Small intestine (tissue), 7 donors: ENCODE measurements at regions not wholly inside any gene's neighbourhood (a gene's known extent, or its start where the extent isn't known, plus 50 kb on each side); places are given as distances from the start of the nearest gene placed in this dataset.

Experiments
- DNase-seq, 2 donors: peaks; one replicate each; pipeline versions ENCODE4 v3.0.0 to v3.0.0-alpha.2; 2013
- FAIRE-seq: peaks from 2 replicates; lab custom pipeline; 2012; peaks lifted over from hg19 to GRCh38; lab: Jason Lieb, UNC
- H3K27ac ChIP-seq, 3 donors: one replicate each; pipeline ENCODE4 v1.5.1; 2013; ENCODE audit warnings: low read length in 2 of 3, mild to moderate bottlenecking in 2 of 3, control low read depth in 1 of 3, inconsistent platforms in 1 of 3, low read depth in 1 of 3, moderate library complexity in 1 of 3
- H3K27me3 ChIP-seq, 3 donors: one replicate each; pipeline ENCODE4 v1.6.1; 2013; ENCODE audit warnings: low read length in 3 of 3, inconsistent platforms in 1 of 3; ENCODE audit not compliant: control insufficient read depth in 3 of 3, insufficient read depth in 3 of 3
- H3K36me3 ChIP-seq, 3 donors: one replicate each; pipeline ENCODE4 v1.6.1; 2013; ENCODE audit warnings: low read length in 3 of 3, inconsistent platforms in 1 of 3, low read depth in 1 of 3, mild to moderate bottlenecking in 1 of 3, moderate library complexity in 1 of 3; ENCODE audit not compliant: control insufficient read depth in 3 of 3, insufficient read depth in 2 of 3
- H3K4me1 ChIP-seq, 3 donors: one replicate each; pipeline ENCODE4 v1.6.1; 2013; ENCODE audit warnings: low read length in 2 of 3, inconsistent platforms in 1 of 3, low read depth in 1 of 3, mild to moderate bottlenecking in 1 of 3, moderate library complexity in 1 of 3; ENCODE audit not compliant: control insufficient read depth in 3 of 3, insufficient read depth in 2 of 3
- H3K4me3 ChIP-seq, 3 donors: one replicate each; pipeline ENCODE4 v1.5.1; 2013; ENCODE audit warnings: low read length in 3 of 3, control low read depth in 1 of 3, inconsistent platforms in 1 of 3, low read depth in 1 of 3, mild to moderate bottlenecking in 1 of 3, moderate library complexity in 1 of 3
- H3K9me3 ChIP-seq, 2 donors: one replicate each; pipeline ENCODE4 v1.6.1; 2013; ENCODE audit warnings: low read depth in 1 of 2, low read length in 1 of 2; ENCODE audit not compliant: control insufficient read depth in 2 of 2, insufficient read depth in 1 of 2
- WGBS, 3 donors: extraction: QIAGEN DNeasy Blood & Tissue Kit; methylation state at CpG; one replicate each; pipeline ENCODE4 v1.1.7; 2013; 5-methylcytosine and 5-hydroxymethylcytosine counted together
- donor health status: healthy with polysubstance abuse.
- donor health status: control.
- donor health status: control.
- donor health status: Bipolar disorder and iron deficiency.
- donor health status: healthy.

DNA sequence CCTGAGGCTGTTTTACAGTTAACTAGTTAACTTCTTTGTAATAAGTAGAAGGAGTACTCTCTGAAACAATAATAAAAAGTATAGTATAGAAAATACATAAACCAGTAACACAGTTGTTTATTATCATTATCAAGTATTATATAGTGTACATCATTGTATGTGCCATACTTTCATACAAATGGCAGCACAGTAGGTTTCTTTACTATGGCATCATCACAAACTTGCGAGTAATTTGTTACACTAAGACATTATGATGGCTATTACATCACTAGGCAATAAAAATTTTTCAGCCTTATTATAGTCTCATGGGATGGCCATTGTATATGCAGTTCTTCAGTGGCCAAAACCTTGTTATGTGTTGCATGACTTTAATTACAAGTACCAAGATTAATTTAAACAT lies 1376.5 kb upstream of the ADGRL2 start:
- 75 to 83% (median 81%) methylated on average over 1 of the region's 1 CpG for WGBS, 3 donors
- H3K9me3 ChIP-seq, result no peaks in the 10 kb centered on the region
- H3K27ac ChIP-seq, result no peak overlapping the region

DNA sequence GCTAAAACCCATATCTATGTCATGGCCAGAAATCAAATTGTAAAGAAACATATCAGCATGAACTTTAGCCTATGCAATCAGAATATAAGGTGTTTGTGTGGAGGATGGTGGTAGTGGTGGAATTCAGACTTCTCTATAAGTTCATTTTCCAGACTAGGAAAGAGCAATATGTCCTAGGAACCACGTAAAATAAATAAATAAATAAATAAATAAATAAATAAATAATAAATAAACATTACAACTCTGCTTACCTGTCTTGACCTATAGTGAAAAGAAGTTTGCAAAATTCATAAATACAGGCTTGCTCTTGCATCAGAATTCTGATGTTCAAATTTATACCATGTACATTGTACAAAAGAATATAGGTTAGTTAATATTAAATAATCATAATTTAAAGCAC lies 1382.6 kb upstream of the ADGRL2 start:
- DNase-seq, result no peak
- 33 to 64% (median 43%) methylated on average over 1 of the region's 1 CpG for WGBS, 3 donors
- no peaks in the 10 kb centered on the region for H3K36me3 ChIP-seq
- H3K27me3 ChIP-seq, result no peaks in the 10 kb centered on the region
- H3K27ac ChIP-seq, result no peak overlapping the region
- H3K9me3 ChIP-seq, result no peaks in the 10 kb centered on the region
- H3K4me1 ChIP-seq, result no peaks in the 10 kb centered on the region
- H3K4me3 ChIP-seq, result no peak overlapping the region
- no peak for FAIRE-seq

More for the DNA sequence above, 1376.5 kb upstream of the ADGRL2 start:
- Histone ChIP-seq H3K36me3 (no peaks in the 10 kb centered on the region), H3K4me1 (no peaks in the 10 kb centered on the region), H3K4me3 (no peak overlapping the region), H3K27me3 (no peaks in the 10 kb centered on the region)
- no peak for FAIRE-seq
- DNase-seq, result no peak

DNA sequence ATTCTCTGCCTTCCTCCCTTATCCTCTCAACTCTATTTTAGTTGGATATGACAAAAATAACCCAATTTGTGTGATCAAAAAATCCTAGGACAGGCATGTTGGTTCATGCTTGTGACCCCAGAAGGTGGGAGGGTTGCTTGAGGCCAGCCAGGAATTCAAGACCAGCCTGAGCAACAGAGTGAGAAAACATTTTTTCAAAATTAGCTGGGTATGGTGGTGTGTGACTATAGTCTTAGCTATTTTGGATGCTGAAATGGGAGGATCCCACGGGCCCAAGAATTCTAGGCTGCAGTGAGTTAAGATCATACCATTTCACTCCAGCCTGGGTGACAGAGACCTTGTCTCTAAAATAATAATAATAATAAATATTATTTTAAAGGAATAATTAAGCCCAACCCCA lies 1383.1 kb upstream of the ADGRL2 start:
- Histone ChIP-seq H3K9me3 (no peaks in the 10 kb centered on the region), H3K27ac (no peak overlapping the region), H3K36me3 (no peaks in the 10 kb centered on the region), H3K4me3 (no peak overlapping the region), H3K27me3 (no peaks in the 10 kb centered on the region), H3K4me1 (no peaks in the 10 kb centered on the region)
- DNase-seq, result no peak
- no peak for FAIRE-seq
- 84 to 85% (median 84%) methylated on average over 1 of the region's 1 CpG for WGBS, 3 donors

DNA sequence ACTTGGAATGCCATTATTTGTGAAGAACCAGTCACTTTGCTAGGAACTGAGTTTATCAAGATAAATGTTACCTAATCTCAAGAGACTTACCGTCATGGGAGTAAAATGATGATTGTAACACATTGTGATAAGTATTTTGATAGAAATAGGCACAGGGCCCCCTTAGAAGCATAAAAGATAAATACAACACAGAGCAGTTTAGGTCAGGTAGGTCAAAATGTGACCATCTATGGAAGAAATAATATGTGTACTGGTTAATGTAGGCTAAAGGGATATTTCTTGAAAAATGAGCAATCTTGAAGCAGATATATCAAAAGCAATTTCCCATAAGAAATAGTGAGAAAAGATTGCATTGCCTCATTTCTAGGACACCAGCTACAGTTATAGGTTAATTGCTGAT lies 1386.8 kb upstream of the ADGRL2 start:
- no peak for FAIRE-seq
- no peak for DNase-seq
- 50 to 79% (median 58%) methylated on average over 1 of the region's 1 CpG for WGBS, 3 donors
- Histone ChIP-seq H3K27ac (no peak overlapping the region), H3K4me3 (no peak overlapping the region), H3K27me3 (no peaks in the 10 kb centered on the region), H3K9me3 (no peaks in the 10 kb centered on the region), H3K4me1 (no peaks in the 10 kb centered on the region), H3K36me3 (no peaks in the 10 kb centered on the region)

DNA sequence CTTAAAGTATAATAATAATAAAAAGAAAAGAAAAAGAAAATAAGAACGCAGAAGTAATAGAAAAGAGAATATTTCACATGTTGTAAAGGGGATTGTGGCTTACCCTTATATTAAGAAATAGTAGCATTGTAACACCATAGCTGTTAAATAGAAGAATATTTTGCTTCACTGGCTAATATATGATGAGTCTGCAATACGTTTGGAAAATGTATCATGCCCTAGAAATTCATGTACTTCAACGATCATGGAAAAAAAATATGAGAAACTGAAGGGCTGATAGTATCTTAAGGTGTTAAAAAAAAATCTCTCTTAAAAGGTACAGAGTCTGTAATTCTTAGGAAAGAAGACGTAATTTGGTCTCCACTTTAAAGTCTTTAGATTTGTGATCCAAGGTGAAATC lies 1390.5 kb upstream of the ADGRL2 start:
- Histone ChIP-seq H3K4me1 (no peaks in the 10 kb centered on the region), H3K27me3 (no peaks in the 10 kb centered on the region), H3K4me3 (no peak overlapping the region), H3K27ac (no peak overlapping the region), H3K36me3 (no peaks in the 10 kb centered on the region), H3K9me3 (no peaks in the 10 kb centered on the region)
- WGBS, 3 donors, result 87 to 89% (median 89%) methylated on average over 4 of the region's 4 CpGs
- DNase-seq, result no peak
- FAIRE-seq, result no peak

DNA sequence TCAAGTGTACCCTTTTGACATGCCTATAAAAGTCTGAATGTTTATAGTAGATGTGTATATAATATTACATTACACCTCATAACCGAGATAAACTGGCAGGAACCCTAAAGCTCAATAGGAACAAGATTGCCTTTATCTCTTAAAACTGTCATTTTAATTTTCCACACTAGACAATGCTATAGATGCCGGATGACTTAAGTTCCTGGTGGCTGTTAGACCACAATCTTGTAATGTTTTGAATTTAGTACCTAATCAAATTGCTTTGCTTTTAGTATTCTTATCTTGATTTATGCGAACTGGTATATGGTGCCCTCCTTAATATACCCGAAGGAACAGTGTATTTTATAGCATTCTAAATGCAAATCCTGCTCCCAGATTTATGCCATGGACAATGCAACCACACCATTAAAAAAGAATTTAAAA lies 1397.0 kb upstream of the ADGRL4 start:
- FAIRE-seq, result no peak
- no peaks in the 10 kb centered on the region for H3K4me1 ChIP-seq
- WGBS, 3 donors, result 52 to 66% (median 60%) methylated on average over 4 of the region's 4 CpGs

DNA sequence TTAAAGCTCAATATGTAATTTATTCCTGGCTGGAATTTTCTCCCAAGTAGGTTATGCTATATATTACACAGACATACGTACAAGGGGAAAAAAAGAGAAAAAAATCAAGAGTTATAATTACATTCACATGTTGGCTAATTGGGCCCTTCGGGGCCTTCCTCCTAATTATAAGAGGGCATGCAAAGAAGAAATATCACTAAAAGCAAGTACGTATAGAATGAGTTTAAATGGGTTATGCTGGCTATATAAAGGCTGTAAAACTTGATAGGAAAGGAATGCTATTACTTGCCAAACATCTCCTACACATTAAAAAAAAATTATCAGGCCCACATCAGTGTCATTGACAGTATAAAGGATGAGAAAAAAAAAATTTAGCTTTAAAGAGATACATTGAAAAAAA lies 1396.1 kb upstream of the ADGRL4 start:
- Histone ChIP-seq H3K27ac (no peak overlapping the region), H3K36me3 (no peaks in the 10 kb centered on the region), H3K4me3 (no peak overlapping the region), H3K27me3 (no peaks in the 10 kb centered on the region), H3K4me1 (no peaks in the 10 kb centered on the region), H3K9me3 (peaks cover 0 to 3% of the 10 kb centered on the region in 2 donors)
- WGBS, 3 donors, result 73 to 76% (median 74%) methylated on average over 3 of the region's 3 CpGs
- FAIRE-seq (no peak), DNase-seq (no peak)

More for the DNA sequence above, 1397.0 kb upstream of the ADGRL4 start:
- no peak for DNase-seq
- no peak overlapping the region for H3K27ac ChIP-seq
- H3K9me3 ChIP-seq, result peaks cover 0 to 3% of the 10 kb centered on the region in 2 donors
- H3K27me3 ChIP-seq, result no peaks in the 10 kb centered on the region
- no peak overlapping the region for H3K4me3 ChIP-seq
- H3K36me3 ChIP-seq, result no peaks in the 10 kb centered on the region

DNA sequence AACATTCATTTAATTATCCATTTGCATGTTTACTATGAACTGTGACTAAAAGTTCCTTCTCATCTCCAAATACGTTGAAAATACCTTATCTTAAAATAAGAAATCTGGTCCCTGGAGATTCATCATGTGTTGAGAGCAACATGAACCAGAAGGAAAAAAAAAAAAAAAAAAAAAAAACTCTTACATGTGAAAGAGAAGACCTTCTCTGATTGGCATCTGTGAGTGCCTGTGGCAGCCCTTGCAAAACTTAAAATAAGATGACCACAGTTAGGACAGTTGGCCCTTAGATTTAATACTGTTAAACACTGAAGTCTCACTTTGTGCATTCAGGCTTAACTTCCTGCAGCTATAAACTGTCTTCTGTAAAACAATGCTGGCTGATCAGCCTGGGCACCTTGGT lies 1395.2 kb upstream of the ADGRL4 start:
- Histone ChIP-seq H3K27me3 (no peaks in the 10 kb centered on the region), H3K4me3 (no peak overlapping the region), H3K9me3 (peaks cover 0 to 3% of the 10 kb centered on the region in 2 donors), H3K27ac (no peak overlapping the region), H3K4me1 (no peaks in the 10 kb centered on the region), H3K36me3 (no peaks in the 10 kb centered on the region)
- WGBS, 3 donors, result 66 to 90% (median 74%) methylated on average over 1 of the region's 1 CpG
- FAIRE-seq, result no peak
- no peak for DNase-seq

DNA sequence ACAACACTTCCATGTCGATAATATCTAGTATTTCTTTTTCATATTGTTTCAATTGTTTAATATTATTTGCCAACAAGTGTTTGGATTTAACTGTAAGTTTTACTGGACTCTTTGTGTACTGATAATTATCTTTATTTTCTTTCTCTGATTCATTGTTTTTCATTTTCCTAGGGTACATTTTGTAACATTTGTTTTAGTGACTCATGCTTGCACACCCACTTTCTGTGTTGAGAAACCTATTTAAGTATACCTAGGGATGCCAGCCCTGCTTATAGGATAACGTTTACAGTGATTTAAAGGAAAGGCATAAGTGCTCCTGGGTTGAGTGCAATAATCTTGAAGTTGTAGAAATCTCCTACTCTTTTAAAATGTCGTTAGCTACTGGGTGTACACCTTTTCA lies 1386.0 kb upstream of the ADGRL4 start:
- no peak overlapping the region for H3K27ac ChIP-seq
- no peaks in the 10 kb centered on the region for H3K36me3 ChIP-seq
- WGBS, 3 donors, result 49 to 59% (median 53%) methylated on average over 3 of the region's 3 CpGs
- H3K4me3 ChIP-seq, result no peak overlapping the region
- H3K27me3 ChIP-seq, result no peaks in the 10 kb centered on the region
- no peaks in the 10 kb centered on the region for H3K4me1 ChIP-seq
- DNase-seq (no peak), FAIRE-seq (no peak)
- H3K9me3 ChIP-seq, result no peaks in the 10 kb centered on the region
